GM12874 (cell line): ENCODE measurements at regions not wholly inside any gene's neighbourhood (a gene's known extent, or its start where the extent isn't known, plus 50 kb on each side); places are given as distances from the start of the nearest gene placed in this dataset.

Source experiments
- CTCF ChIP-seq: IDR thresholded peaks from 2 replicates; pipeline ENCODE4 v1.5.1; 2011; ENCODE audit warnings: low read depth, mild to moderate bottlenecking, control low read depth, low read length, moderate library complexity; ENCODE audit not compliant: insufficient read depth

- no peak for TF ChIP-seq CTCF
These were observed 983.7 kb upstream of the CDH6 start for GRCh38 chr5:30209755-30210154.

DNA sequence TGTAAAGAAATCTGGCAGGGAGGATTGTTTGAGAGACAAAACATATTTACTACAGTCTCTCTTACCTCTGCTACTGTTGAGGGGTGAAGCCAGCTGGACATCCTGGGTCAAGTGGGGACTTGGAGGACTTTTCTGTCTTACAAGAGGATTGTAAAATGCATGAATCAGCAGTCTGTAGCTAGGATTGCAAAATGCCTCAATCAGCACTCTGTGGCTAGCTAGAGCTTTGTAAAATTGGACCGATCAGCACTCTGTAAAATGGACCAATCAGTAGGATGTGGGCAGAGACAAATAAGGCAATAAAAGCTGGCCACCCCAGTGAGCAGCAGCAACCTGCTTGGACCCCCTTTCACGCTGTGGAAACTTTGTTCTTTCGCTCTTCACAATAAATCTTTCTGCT is 995.8 kb upstream of the CDH6 start:
- TF ChIP-seq CTCF = no peak

- no peak for TF ChIP-seq CTCF
These were observed 998.5 kb upstream of the CDH6 start for GRCh38 chr5:30195036-30195435.

GRCh38 chr5:30194595-30194994 is 998.9 kb upstream of the CDH6 start:
- TF ChIP-seq CTCF = no peak

GRCh38 chr5:30183795-30184194 is 1009.7 kb upstream of the CDH6 start:
- no peak for TF ChIP-seq CTCF

DNA sequence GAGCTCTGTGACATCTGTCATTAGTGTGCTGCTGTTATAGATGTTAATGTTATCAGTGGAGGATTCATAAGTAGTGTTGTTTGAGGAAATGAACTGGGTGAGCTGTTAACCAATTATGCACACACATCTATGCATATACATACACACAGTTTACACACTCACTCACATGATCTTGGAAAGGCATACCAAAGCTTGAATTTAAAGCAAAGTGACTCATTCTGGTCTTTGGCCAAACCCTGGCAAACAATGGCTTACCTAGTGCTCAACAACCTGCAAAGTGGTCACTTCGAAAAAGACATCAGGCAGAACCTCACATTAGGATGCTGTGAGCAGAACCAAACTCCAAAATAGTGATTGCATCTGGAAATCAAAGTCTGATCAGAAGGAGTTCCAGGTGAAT is 1037.3 kb upstream of the CDH6 start:
- no peak for TF ChIP-seq CTCF

- TF ChIP-seq CTCF = no peak
These were observed 1041.1 kb upstream of the CDH6 start for GRCh38 chr5:30152431-30152830.

DNA sequence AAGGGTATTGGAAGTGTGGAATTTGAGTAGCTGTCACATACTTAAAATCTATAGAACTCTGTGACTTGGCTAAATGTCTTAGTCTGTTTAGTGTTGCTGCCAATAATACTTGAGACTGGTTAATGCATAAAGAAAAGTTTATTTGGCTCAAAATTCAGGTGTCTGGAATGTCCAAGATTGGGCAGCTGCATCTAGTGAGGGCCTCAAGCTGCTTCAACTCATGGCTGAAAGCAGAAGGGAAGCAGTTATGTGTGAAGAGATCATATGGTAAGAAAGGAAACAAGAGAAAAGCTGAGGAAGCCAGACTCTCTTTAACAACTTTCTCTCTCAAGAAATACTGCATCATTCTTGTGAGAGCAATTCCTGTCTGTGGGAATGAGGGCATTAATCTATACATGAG is 1043.3 kb upstream of the CDH6 start:
- no peak for TF ChIP-seq CTCF
